ENCODE measurements at regions not wholly inside any gene's neighbourhood (a gene's known extent, or its start where the extent isn't known, plus 50 kb on each side); places are given as distances from the start of the nearest gene placed in this dataset.

DNA sequence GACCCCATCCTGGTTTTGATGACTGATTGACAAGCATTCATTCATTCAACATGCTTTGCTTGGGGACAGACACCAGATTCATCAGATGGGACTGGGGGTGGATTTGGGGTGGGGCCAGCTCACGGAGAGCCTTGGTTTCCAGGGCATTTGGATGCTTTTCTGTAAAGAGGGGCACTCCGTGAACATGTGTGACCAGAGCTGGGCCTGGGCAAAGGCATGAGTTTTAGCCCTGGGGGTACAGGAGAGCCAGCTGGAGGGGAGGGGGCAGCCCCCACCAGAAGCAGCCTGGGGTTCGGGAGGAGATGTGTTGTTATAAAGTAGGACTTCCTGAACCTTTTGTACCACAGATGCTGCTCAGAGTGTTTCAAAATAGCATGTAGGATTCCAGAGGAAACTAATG lies 99.7 kb downstream of the RIPK4 start:
- Mint-ChIP-seq H3K4me1 (ENCODE audit: unreplicated experiment) (peaks cover 21% of the 10 kb centered on the region), H3K27me3 (ENCODE audit: unreplicated experiment) (no peaks in the 10 kb centered on the region), H3K36me3 (ENCODE audit: unreplicated experiment) (no peaks in the 10 kb centered on the region), H3K4me3 (ENCODE audit: unreplicated experiment) (no peak overlapping the region), H3K9me3 (ENCODE audit: unreplicated experiment) (no peaks in the 10 kb centered on the region), H3K27ac (ENCODE audit: unreplicated experiment) (no peak overlapping the region)
- TF ChIP-seq, protein P1, sequence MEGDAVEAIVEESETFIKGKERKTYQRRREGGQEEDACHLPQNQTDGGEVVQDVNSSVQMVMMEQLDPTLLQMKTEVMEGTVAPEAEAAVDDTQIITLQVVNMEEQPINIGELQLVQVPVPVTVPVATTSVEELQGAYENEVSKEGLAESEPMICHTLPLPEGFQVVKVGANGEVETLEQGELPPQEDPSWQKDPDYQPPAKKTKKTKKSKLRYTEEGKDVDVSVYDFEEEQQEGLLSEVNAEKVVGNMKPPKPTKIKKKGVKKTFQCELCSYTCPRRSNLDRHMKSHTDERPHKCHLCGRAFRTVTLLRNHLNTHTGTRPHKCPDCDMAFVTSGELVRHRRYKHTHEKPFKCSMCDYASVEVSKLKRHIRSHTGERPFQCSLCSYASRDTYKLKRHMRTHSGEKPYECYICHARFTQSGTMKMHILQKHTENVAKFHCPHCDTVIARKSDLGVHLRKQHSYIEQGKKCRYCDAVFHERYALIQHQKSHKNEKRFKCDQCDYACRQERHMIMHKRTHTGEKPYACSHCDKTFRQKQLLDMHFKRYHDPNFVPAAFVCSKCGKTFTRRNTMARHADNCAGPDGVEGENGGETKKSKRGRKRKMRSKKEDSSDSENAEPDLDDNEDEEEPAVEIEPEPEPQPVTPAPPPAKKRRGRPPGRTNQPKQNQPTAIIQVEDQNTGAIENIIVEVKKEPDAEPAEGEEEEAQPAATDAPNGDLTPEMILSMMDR (IDR thresholded peaks at IDR 0.05), result no peak
- no peak for DNase-seq (ENCODE audit: extremely low spot score, unreplicated experiment)

DNA sequence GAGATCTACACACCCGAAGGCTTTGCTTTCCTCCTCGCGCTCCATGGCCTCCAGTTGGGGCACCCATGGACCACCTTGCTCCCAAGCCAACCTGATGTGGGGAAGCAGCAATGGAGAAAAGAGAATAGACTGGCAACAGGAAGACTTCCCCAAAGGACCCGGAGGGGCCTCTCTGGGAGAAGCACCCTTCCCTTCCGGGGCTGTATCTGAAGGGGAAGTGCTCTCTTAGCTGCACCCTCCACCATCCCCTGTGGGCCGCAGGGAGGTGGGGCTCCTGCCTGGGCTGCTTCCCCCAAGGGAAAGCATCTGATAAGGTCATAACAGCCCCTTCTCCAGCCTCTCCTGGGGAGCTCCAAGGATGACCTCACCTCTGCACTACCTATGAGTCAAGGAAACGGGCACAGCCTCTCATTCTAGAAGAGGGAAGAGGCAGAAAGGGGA lies 100.2 kb downstream of the RIPK4 start:
- Mint-ChIP-seq H3K4me1 (ENCODE audit: unreplicated experiment) (peaks cover 21% of the 10 kb centered on the region), H3K36me3 (ENCODE audit: unreplicated experiment) (no peaks in the 10 kb centered on the region), H3K27me3 (ENCODE audit: unreplicated experiment) (no peaks in the 10 kb centered on the region), H3K9me3 (ENCODE audit: unreplicated experiment) (no peaks in the 10 kb centered on the region), H3K27ac (ENCODE audit: unreplicated experiment) (no peak overlapping the region), H3K4me3 (ENCODE audit: unreplicated experiment) (no peak overlapping the region)
- TF ChIP-seq, protein P1 (IDR thresholded peaks at IDR 0.05), result no peak
- DNase-seq (ENCODE audit: extremely low spot score, unreplicated experiment), result no peak

DNA sequence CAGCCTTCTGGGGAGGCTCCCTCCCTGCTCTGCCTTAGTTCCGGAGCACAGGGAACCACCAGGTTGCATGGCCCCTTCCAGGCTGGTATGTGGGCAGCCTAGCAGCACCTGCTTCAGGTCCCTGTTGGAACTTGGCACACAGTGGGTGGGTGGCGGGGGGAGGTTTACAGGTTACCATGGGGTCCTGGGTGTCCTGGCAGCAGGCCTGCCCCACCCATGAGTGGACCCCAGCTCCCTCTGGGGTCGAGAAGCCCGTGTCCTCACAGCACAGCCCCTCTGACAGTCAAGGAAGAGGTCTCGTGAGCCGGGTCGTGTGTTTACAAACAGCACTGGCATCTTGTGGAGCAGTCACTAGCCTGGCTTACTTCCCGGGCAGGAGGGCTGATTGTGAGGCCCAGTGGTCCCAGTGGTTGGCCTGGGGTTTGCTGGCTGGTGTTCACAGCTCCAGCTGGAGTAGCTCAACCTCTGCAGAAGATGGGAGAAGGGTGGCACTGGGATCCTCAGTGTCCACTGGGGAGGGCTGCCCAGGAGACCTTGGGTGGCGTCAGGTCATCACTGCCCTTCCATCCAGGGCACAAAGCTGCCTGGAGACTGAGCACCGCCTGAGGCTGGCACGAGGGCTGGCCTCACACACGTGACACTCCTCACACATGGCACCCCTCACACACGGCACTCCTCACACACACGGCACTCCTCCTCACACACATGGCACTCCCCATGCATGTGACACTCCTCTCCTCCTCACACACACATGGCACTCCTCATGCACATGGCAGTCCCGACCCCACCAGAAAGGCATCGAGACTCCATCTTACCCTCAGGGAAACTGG lies 100.9 kb downstream of the RIPK4 start:
- Mint-ChIP-seq H3K9me3 (ENCODE audit: unreplicated experiment) (no peaks in the 10 kb centered on the region), H3K36me3 (ENCODE audit: unreplicated experiment) (no peaks in the 10 kb centered on the region), H3K27me3 (ENCODE audit: unreplicated experiment) (no peaks in the 10 kb centered on the region), H3K4me1 (ENCODE audit: unreplicated experiment) (peaks cover 19% of the 10 kb centered on the region), H3K27ac (ENCODE audit: unreplicated experiment) (no peak overlapping the region), H3K4me3 (ENCODE audit: unreplicated experiment) (no peak overlapping the region)
- TF ChIP-seq, protein P1 (IDR thresholded peaks at IDR 0.05), result no peak
- DNase-seq (ENCODE audit: extremely low spot score, unreplicated experiment), result no peak

DNA sequence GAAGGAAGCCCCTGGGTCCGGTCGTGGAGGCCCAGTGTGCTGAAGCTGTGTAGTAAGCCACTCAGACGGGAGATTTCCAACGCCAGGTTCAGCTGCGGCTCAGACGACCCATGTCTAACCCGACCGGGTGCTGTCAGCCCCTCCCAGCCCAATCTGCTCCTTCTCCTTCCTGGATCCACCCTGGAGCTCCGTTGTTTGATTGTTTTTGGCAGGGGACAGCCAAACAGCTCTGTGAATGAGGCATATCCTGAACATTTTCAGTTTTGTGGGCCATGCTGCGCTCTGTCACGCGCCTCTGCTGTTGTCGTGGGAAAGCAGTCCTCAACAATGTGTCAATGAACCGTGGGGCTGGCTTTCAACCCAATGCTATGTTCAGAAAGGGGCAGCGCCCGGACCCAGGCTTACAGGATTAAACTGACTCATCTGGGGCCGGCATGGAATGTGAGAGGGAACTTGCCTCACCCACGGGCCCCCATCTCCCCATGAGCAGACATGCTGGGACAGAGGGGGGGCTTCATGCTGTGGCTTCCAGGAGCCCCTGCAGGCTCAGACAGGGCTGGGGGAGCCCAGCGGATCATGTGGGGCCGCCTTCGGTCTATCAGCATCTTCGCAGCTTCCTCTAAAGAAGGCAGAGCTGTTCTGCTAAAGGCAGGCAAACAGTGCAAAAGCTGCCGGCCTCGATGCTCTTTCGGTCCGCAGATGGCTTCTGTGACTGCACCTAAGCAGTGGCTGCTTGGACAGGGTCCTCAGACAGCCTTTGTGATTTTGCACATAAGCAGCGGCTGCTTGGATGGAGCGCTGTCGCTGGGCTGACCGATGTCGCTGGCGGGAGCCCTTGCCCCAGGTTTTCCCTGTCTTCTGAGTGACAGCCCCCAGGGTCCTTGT lies 101.7 kb downstream of the RIPK4 start:
- no peaks in the 10 kb centered on the region for H3K9me3 Mint-ChIP-seq (ENCODE audit: unreplicated experiment)

More for the DNA sequence above, 101.7 kb downstream of the RIPK4 start:
- DNase-seq (ENCODE audit: extremely low spot score, unreplicated experiment), result no peak
- Mint-ChIP-seq H3K36me3 (ENCODE audit: unreplicated experiment) (no peaks in the 10 kb centered on the region), H3K27ac (ENCODE audit: unreplicated experiment) (peak overlapping the region; percentile 57), H3K4me3 (ENCODE audit: unreplicated experiment) (no peak overlapping the region), H3K27me3 (ENCODE audit: unreplicated experiment) (no peaks in the 10 kb centered on the region), H3K4me1 (ENCODE audit: unreplicated experiment) (peaks cover 25% of the 10 kb centered on the region)
- TF ChIP-seq, protein P1 (IDR thresholded peaks at IDR 0.05), result no peak

Data from osteocyte (in vitro differentiated cells).